Astrocyte of the hippocampus (primary cell): ENCODE measurements at regions not wholly inside any gene's neighbourhood (a gene's known extent, or its start where the extent isn't known, plus 50 kb on each side); places are given as distances from the start of the nearest gene placed in this dataset.
A peak's percentile ranks its signal among the peaks of the same experiment; 100 is the strongest.

Source experiments
- DNase-seq: peaks from one replicate; pipeline ENCODE4 v3.0.0; 2011; ENCODE audit warnings: low read depth, low spot score

GRCh38 chr20:60321601-60322000 is 363.4 kb downstream of the CDH26 start:
- no peak for DNase-seq

- DNase-seq, result no peak
These were observed 368.6 kb downstream of the CDH26 start for GRCh38 chr20:60326821-60327220.

DNA sequence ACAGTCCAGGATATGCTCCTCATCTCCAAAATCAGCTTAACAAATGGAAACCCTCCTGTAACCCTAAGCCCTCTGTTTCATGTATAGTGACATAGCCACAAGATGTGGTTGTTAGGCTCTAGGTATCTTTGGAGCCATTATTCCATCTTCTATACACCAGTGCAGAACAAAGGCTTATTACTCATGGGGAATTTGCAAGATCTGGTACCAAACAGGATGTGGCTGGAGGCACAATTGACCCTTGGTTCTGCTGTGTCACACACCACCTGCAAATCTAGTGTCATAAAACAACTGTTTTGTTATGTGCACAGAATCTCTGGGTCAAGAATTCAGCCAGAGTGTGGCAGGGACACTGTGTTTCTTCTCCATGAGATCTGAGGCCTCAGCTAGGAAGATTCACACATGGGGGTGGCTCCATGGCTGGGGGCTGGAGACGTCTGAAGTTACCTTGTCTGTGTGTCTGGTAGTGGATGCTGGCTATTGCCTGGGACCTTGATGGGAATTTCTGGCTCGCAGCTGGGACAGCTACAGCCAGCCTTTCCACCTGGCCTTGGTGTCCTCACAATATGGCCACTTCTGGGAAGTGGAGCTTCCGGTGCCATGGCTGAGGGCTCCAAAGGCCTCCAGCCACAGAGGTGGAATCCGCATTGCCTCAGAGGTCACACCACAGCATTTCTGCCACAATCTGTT is 369.9 kb downstream of the CDH26 start:
- no peak for DNase-seq

DNA sequence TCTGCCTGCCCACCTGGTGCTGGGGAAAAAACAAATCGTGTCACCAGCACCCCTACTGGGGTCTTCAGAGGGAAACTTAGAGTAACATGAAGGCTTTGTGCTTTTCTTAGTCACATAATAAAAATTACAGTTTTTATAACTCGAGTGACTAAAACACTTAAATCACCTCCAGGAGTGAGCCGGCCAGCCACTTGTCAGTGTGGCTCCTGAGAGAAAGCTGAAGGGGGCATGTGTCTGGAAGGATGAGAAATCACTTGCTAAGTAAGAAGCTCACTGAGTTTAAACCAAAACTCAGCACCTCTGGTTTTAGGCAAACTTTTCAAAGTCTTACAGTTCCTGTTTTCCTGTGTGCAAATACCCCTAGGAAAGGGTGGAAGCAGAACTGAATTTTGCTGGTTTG is 372.2 kb downstream of the CDH26 start:
- DNase-seq, result no peak

GRCh38 chr20:60331688-60332300 is 373.6 kb downstream of the CDH26 start:
- no peak for DNase-seq

- DNase-seq, result no peak
These were observed 374.3 kb downstream of the CDH26 start for GRCh38 chr20:60332523-60332922.

DNA sequence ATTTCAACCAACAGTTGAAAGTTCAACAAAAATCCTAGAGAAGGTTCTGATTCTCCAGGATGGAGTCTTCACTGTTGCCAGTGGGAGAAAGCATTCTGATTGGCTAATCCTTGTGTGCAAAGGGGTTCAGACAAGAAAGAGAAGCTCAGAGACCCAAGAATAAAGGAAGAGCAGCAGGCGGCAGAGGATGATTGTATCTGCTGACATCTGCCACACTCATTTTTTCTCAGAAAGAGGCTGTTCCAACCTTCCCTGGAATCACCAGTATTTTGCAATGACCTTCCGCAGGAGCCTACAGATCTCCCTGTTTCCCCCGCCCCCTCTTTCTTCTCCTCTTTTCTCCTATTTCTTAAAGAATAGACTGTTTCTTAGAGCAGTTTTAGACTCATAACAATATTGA is 376.7 kb downstream of the CDH26 start:
- DNase-seq, result no peak

DNA sequence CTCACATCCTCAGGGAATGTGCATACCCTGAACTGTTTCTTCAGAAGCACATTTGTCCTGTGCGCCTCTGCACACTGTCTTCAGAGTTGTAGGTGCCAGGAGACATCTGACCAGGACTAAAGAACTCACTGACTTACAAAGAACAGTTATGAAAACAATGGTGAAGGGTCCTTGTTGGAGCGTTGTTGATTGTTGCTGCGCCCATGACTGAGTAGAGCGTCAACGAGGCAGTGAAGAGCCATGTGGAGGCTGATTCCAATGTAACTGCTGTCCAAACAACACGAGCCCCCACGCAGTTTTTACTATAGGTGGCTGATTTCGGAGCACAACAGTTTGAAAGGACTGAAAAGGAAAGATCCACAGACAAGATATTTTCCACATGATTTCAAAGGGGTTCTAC is 380.3 kb downstream of the CDH26 start:
- DNase-seq, result no peak

- no peak for DNase-seq
These were observed 381.5 kb downstream of the CDH26 start for GRCh38 chr20:60339738-60340137.

DNA sequence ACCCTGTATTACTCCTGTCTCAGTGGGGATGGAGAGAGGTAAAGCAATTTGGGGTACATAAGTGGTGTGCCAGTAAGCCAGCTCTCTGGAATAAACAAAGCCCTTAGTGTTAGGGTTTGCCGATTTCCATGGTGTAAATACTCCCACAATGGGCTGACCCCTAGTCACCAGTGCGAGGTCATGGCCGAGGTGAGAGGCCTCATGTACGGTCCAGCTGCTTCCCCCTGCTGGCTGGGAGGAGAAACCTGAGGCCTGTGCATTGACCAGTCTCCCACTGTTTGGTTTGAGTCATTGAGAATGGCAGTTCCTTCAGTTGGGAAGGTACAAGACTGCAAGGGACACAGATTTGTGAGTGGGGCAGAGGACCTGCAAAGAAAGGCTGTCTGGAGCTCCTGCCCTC is 382.0 kb downstream of the CDH26 start:
- DNase-seq, result no peak

- no peak for DNase-seq
These were observed 382.8 kb downstream of the CDH26 start for GRCh38 chr20:60341062-60341461.

DNA sequence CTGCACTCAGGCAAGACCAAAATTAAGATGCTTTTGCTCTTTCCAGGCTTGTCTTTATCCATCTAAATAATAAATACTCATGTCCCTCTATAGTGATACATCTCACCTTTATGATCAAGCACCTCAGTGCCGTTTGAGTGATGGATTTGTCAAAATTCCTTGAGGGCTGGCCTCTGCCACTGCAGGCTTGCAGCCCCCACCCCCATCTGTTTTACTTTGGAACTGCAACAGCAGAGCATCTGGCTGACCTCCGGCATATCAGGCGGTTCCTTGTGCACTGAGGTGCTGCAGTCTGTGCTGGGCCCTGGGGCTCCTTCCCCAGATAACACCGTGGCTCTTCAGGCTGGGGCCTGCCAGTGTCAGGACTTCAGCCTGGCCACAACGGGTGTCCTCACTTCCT is 386.9 kb downstream of the CDH26 start:
- no peak for DNase-seq

- DNase-seq, result no peak
These were observed 391.2 kb downstream of the CDH26 start for GRCh38 chr20:60349418-60349817.

- DNase-seq, result no peak
These were observed 393.8 kb downstream of the CDH26 start for GRCh38 chr20:60352017-60352416.

GRCh38 chr20:60352596-60352995 is 394.4 kb downstream of the CDH26 start:
- DNase-seq, result no peak

DNA sequence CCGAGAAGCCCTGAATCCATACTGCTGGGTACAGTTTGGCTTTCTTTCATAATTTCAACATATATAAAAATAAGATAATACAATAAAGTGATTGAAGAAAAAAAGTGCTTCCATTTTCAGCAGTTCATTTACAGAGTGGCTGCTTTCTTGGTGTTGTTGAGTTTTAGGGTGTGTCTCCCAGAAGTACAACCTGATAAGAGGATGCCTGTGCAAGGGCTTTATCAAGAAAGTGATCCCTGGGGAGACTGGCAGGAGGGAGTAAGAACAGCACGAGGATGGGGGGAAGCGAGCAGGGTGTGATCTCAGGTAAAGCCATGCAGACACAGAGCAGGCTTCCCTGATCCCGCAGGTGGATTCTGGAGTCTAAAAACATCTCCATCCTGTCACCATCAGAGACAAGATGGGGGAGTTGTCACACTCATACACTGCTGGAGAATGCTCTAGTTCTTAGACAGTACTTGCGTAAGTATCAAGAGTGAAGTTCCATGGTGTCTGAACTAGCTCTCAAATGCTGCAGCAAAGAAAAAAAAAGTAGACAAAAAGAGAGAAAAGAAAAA is 395.9 kb downstream of the CDH26 start:
- no peak for DNase-seq

DNA sequence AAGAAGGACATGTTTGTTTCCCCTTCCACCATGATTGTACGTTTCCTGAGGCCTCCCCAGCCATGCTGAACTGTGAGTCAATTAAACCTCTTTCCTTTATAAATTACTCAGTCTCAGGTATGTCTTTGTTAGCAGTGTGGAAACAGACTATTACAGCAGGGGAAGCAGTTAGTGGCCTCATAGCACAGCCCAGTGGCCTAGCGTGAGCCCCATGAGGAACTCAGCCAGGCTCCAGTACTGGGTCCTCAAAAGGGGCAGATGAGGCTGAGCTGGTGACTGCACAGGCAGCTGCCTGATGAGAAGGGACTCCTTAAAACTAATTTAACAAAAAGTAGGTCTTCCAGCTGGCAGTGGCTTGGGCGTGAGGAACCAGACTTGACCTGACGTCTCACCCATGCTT is 399.9 kb downstream of the CDH26 start:
- DNase-seq, result no peak

- DNase-seq, result no peak
These were observed 400.8 kb downstream of the CDH26 start for GRCh38 chr20:60359010-60359409.

DNA sequence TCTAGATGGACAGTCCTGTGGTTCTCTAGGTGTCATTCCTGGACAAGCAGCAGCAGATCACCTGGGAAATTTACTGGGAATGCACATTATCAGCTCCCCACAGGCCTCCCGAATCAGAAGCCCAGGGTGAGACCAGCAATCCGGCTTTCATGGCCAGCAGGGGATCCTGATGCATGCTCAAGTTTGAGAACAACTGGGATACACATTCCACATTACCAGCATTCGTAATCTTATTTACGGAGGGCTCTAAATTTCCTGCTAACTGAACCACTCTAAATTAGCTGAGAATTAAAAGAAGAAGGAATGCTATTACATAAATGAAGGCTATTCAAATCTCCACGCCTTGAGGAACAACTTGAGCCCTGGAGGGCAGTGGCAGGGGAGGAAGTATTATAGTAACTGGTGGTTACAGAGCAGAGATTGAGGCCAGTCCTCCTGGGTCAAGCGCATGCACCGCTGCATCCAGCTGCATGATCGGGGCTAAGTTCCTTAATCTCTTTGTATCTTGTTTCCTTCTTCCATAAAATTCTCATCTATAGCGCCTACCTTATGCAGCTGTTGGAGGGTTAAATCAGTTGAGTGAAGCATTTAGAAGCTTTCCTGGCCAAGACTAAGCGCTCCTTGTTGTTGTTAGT is 403.7 kb downstream of the CDH26 start:
- DNase-seq, result peak; percentile 16

DNA sequence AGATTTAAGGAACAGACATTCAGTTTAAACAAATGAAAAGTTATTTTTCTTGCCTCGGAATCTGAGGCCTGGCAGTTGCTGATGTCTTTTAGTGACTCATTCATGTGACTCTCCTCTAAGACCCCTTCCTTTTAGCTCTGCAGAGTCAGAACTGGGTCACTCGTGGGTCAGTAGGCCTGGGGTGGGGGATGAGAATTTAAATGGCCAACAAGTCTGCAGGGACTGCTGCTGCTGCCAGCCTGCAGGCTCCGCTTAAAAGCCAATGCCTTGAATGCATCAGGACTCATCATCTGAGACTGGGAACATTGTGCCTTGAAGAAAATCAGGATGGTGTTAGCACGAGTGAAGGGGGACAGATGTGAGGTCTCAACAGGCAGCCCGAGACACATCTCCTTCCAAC is 404.3 kb downstream of the CDH26 start:
- DNase-seq, result peak; percentile 54

DNA sequence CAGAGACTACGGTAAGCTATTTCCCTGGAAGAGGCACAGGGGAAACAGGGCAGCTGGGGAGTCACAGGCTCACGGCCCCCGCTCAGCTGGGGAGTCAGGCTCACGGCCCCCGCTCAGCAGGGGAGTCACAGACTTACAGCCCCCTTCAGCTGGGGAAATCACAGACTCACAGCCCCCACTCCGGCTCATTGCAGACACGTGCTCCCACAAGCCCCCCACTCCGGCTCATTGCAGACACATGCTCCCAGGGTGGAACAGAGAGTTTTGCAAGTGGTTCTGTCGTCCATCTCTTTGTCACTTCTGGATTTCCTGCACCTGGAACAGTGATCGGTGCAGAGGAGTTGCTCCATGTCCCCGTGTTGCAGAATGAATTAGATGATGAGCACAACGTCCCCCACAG is 405.5 kb downstream of the CDH26 start:
- DNase-seq, result no peak

DNA sequence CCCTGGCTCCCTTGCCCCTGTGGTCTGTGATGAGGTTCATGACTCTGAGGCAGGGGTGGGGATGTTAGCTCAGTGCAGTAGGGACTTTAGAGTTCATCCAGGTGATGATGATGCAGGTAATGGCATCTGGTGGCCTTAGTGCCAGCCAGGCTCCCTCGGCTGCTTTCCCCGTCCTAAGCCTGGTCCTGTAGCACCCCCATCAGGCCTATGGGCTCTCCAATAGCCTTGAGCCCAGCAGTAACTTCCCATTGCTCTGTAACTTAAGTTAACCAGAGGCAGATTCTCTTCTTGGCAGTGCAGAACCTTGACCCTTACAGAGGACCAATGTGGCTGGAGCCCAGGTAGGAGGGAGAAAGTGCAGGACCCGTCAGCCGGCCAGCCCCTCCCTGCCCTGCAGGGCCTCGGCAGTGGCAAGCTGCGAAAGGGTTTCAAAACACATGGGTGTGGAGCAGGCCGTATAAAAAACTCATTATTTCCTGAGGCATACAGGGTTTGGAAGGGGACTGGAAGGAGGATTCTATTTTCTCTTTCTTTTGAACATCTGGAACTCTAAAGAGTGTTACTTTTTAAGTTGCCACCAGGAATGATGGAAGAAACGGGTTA is 406.9 kb downstream of the CDH26 start:
- no peak for DNase-seq

- DNase-seq, result no peak
These were observed 407.7 kb downstream of the CDH26 start for GRCh38 chr20:60365882-60366281.
